Loucy (cell line): ENCODE measurements at regions not wholly inside any gene's neighbourhood (a gene's known extent, or its start where the extent isn't known, plus 50 kb on each side); places are given as distances from the start of the nearest gene placed in this dataset.

Experiments
- H2AFZ ChIP-seq: fragments of 200-600 bp; sonication (generic); 2 replicates; pipeline ENCODE4 v1.6.0; 2016; ENCODE audit warnings: antibody characterized with exemption, mild to moderate bottlenecking, low read length, moderate library complexity
- H3F3A ChIP-seq: fragments of 200-600 bp; 2 replicates; pipeline ENCODE4 v1.6.0; 2016; ENCODE audit warnings: antibody characterized with exemption, low read depth, mild to moderate bottlenecking
- H3K27me3 ChIP-seq: fragments of 200-600 bp; sonication (generic); 2 replicates; pipeline ENCODE4 v1.6.1; 2014; ENCODE audit warnings: low read length, mild to moderate bottlenecking; ENCODE audit not compliant: insufficient read depth, poor library complexity, severe bottlenecking
- H3K36me3 ChIP-seq: fragments of 200-600 bp; sonication (generic); 2 replicates; pipeline ENCODE4 v1.6.1; 2016; ENCODE audit warnings: low read length; ENCODE audit not compliant: insufficient read depth
- H3K4me1 ChIP-seq: fragments of 200-600 bp; sonication (generic); 2 replicates; pipeline ENCODE4 v1.5.1; 2014; ENCODE audit warnings: low read length, mild to moderate bottlenecking; ENCODE audit not compliant: insufficient read depth, poor library complexity, severe bottlenecking
- H3K4me2 ChIP-seq: fragments of 200-600 bp; sonication (generic); 2 replicates; pipeline ENCODE4 v1.6.0; 2014; ENCODE audit warnings: antibody characterized with exemption, low read length, low read depth, mild to moderate bottlenecking; ENCODE audit not compliant: poor library complexity, severe bottlenecking
- H3K4me3 ChIP-seq: fragments of 200-600 bp; sonication (generic); 2 replicates; pipeline ENCODE4 v1.5.1; 2014; ENCODE audit warnings: low read length, mild to moderate bottlenecking, mixed read lengths; ENCODE audit not compliant: poor library complexity, severe bottlenecking
- H3K79me2 ChIP-seq: fragments of 200-600 bp; sonication (generic); 2 replicates; pipeline ENCODE4 v1.6.1; 2014; ENCODE audit warnings: low read length; ENCODE audit not compliant: insufficient read depth
- H3K9ac ChIP-seq: fragments of 200-600 bp; sonication (generic); 2 replicates; pipeline ENCODE4 v1.6.0; 2014; ENCODE audit warnings: mild to moderate bottlenecking, low read depth, low read length, moderate library complexity; ENCODE audit not compliant: poor library complexity, severe bottlenecking
- H3K9me2 ChIP-seq: fragments of 200-600 bp; sonication (generic); replicated peaks from 2 replicates; pipeline ENCODE4 v1.6.1; 2016; ENCODE audit warnings: low read depth, low read length, mixed read lengths
- H3K9me3 ChIP-seq: fragments of 200-600 bp; sonication (generic); 2 replicates; pipeline ENCODE4 v1.6.1; 2014; ENCODE audit warnings: mild to moderate bottlenecking, antibody characterized with exemption, low read length, low read depth; ENCODE audit not compliant: insufficient read depth
- H4K20me1 ChIP-seq: fragments of 200-600 bp; sonication (generic); 2 replicates; pipeline ENCODE4 v1.6.0; 2014; ENCODE audit warnings: antibody characterized with exemption, low read length, mild to moderate bottlenecking; ENCODE audit not compliant: insufficient read depth, poor library complexity, severe bottlenecking
- EZH2phosphoT487 ChIP-seq: fragments of 200-600 bp; IDR thresholded peaks from 2 replicates; pipeline ENCODE4 v1.6.1; 2018; ENCODE audit warnings: antibody characterized with exemption, mild to moderate bottlenecking, moderate library complexity, borderline replicate concordance
- TF ChIP-seq, protein P1 (sequence below): fragments of 200-600 bp; sonication (generic); conservative IDR thresholded peaks from 2 replicates; pipeline ENCODE4 v1.5.1; 2014; ENCODE audit warnings: mild to moderate bottlenecking, antibody characterized with exemption, low read length

DNA sequence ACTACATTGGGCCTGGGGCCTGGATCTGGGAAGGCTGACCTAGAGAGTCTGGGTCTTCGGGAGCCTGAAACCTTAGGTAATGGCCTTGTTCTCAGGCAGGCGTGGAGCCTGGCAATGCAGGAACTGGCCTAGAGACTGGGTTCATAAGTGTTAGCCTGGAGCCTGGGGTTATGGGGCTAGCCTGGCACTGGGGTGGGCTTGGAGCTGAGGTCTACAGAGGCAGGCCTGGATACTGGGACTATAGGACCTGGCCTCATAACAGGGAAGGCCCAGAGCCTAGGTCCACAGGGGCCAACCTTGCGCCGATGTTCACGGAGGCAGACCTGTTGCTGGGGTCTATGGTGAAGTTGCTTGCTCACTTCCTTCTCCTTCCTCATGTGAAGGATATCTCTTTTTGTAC is 843.8 kb upstream of the GJE1 start:
- Histone ChIP-seq H3K4me3 (no peak overlapping the region), H3K4me2 (no peak overlapping the region), H3K9me3 (no peaks in the 10 kb centered on the region), H2AFZ (no peak overlapping the region), H3K27me3 (no peaks in the 10 kb centered on the region), H4K20me1 (no peaks in the 10 kb centered on the region), H3K79me2 (no peaks in the 10 kb centered on the region), H3K9me2 (no peaks in the 10 kb centered on the region), H3K36me3 (no peaks in the 10 kb centered on the region), H3K9ac (no peak overlapping the region), H3K4me1 (no peaks in the 10 kb centered on the region), H3F3A (no peaks in the 10 kb centered on the region)
- TF ChIP-seq, protein P1, sequence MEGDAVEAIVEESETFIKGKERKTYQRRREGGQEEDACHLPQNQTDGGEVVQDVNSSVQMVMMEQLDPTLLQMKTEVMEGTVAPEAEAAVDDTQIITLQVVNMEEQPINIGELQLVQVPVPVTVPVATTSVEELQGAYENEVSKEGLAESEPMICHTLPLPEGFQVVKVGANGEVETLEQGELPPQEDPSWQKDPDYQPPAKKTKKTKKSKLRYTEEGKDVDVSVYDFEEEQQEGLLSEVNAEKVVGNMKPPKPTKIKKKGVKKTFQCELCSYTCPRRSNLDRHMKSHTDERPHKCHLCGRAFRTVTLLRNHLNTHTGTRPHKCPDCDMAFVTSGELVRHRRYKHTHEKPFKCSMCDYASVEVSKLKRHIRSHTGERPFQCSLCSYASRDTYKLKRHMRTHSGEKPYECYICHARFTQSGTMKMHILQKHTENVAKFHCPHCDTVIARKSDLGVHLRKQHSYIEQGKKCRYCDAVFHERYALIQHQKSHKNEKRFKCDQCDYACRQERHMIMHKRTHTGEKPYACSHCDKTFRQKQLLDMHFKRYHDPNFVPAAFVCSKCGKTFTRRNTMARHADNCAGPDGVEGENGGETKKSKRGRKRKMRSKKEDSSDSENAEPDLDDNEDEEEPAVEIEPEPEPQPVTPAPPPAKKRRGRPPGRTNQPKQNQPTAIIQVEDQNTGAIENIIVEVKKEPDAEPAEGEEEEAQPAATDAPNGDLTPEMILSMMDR: no peak
- TF ChIP-seq EZH2phosphoT487: no peak

DNA sequence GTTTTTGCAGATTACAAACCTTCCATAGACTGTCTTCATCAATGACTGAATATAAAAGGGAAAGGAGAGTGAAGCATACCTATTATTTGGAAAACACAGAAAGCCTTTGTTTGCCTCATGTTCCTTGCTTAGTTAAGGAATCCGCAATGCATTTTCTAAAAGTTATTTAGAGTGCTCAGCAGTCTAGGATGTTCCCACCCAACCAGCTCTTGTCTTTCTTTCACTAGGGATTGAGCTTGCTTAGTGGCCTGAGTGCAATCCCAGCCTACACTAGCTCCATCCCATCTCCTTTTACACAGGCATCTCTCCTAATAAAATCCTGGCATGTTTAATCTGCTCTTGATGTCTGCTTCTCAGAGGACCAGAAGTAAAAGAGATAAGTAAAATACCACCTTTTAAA is 850.5 kb upstream of the GJE1 start:
- Histone ChIP-seq H3K4me3 (no peak overlapping the region), H3K9me3 (no peaks in the 10 kb centered on the region), H3K9me2 (no peaks in the 10 kb centered on the region), H3K9ac (no peak overlapping the region), H4K20me1 (no peaks in the 10 kb centered on the region), H3F3A (no peaks in the 10 kb centered on the region), H3K79me2 (no peaks in the 10 kb centered on the region), H3K4me1 (no peaks in the 10 kb centered on the region), H3K4me2 (no peak overlapping the region), H2AFZ (no peak overlapping the region), H3K36me3 (no peaks in the 10 kb centered on the region), H3K27me3 (no peaks in the 10 kb centered on the region)
- TF ChIP-seq, protein P1: no peak
- no peak for TF ChIP-seq EZH2phosphoT487

DNA sequence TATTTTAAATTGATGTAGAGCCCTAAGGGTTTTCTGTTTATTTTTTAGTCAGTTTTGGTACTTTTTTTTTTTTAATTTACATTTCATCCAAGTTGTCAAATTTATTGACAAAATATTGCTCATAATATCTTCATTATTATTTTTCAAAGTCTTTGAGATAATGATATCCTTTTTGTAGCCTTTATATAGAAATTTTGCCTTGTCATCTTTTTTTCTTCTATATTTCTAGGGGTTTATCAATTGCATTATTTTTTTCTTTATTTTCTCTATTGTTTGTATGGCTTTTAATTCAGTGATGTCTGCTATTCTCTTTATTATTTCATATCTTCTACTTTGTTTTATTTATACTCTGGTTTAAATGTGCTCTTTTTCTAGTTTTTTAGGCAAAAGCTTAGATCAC is 863.0 kb upstream of the GJE1 start:
- H3F3A ChIP-seq: no peaks in the 10 kb centered on the region
- no peaks in the 10 kb centered on the region for H3K36me3 ChIP-seq
- H3K79me2 ChIP-seq: no peaks in the 10 kb centered on the region
- H4K20me1 ChIP-seq: no peaks in the 10 kb centered on the region
- no peak overlapping the region for H3K9ac ChIP-seq
- no peaks in the 10 kb centered on the region for H3K4me1 ChIP-seq
- no peak overlapping the region for H3K4me3 ChIP-seq
- no peak overlapping the region for H2AFZ ChIP-seq
- H3K4me2 ChIP-seq: no peak overlapping the region
- H3K9me2 ChIP-seq: 0 out of 2 replicates have a peak, but pooled peaks cover 3% of the 10 kb centered on the region
- no peak for TF ChIP-seq EZH2phosphoT487
- TF ChIP-seq, protein P1: no peak
- no peaks in the 10 kb centered on the region for H3K27me3 ChIP-seq
- no peaks in the 10 kb centered on the region for H3K9me3 ChIP-seq
